Keratinocyte (primary cell): ENCODE measurements at regions not wholly inside any gene's neighbourhood (a gene's known extent, or its start where the extent isn't known, plus 50 kb on each side); places are given as distances from the start of the nearest gene placed in this dataset.

Experiments
- CTCF ChIP-seq, 3 experiments: IDR thresholded peaks in 1 of 3; conservative IDR thresholded peaks in 1 of 3; optimal IDR thresholded peaks in 1 of 3; 2 replicates in 2 of 3; 3 replicates in 1 of 3; pipeline versions ENCODE3 to v1.5.1; 2011; ENCODE audit warnings: low read length in 3 of 3, mild to moderate bottlenecking in 3 of 3, moderate library complexity in 2 of 3, control low read depth in 1 of 3, inconsistent platforms in 1 of 3; ENCODE audit not compliant: insufficient read depth in 2 of 3; ENCODE audit errors: extremely low read depth in 1 of 3
- EZH2 ChIP-seq: IDR thresholded peaks from one replicate; pipeline ENCODE4 v1.6.1; 2012; ENCODE audit warnings: inconsistent platforms, mild to moderate bottlenecking, low read length, moderate library complexity

DNA sequence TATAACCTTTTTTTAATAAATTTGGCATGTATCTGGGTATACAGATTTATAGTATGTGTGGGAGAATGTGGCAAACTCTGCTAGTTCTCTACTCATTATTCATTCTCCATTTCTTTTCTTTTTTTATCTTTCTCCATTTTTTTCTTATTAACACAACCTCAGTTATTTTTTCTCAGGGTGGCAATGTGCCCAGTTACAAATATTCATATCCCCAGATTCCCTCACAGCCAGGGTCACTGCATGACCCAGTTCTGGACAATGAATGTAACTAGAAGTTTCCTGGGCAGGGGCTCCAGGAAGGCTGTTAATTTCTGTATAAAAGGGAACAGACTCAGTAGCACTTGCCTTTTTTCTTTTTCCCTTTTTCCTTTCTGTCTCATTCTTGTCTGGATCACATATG is 95.6 kb downstream of the VCPKMT start:
- no peak for TF ChIP-seq CTCF (optimal IDR thresholded peaks at IDR 0.05 in 1 of 3, IDR thresholded peaks at IDR 0.05 in 1 of 3, conservative IDR thresholded peaks at IDR 0.05 in 1 of 3; ENCODE audit: extremely low read depth in 1 of 3, insufficient read depth in 2 of 3, low read length in 3 of 3)
- TF ChIP-seq EZH2: no peak
